Right lobe of liver (tissue), 4 donors: ENCODE measurements at regions not wholly inside any gene's neighbourhood (a gene's known extent, or its start where the extent isn't known, plus 50 kb on each side); places are given as distances from the start of the nearest gene placed in this dataset.

Experiments
- CTCF ChIP-seq, 4 donors: fragments of 200-600 bp in 3 of 4; fragments of 450-650 bp in 1 of 4; IDR thresholded peaks; one replicate each; pipeline versions ENCODE4 v1.5.1 to v1.8.0; 2016 to 2022; ENCODE audit warnings: antibody characterized with exemption in 4 of 4, mild to moderate bottlenecking in 2 of 4
- POLR2A ChIP-seq: fragments of 450-650 bp; IDR thresholded peaks from one replicate; pipeline ENCODE4 v1.6.1; 2017; ENCODE audit warnings: antibody characterized with exemption, mild to moderate bottlenecking
- donor health status: DM: no; HTN: no; CAD: no.
- donor health status: DM: no; HTN: no; CAD: no.
- donor health status: DM: no; HTN: yes; CAD: no.

DNA sequence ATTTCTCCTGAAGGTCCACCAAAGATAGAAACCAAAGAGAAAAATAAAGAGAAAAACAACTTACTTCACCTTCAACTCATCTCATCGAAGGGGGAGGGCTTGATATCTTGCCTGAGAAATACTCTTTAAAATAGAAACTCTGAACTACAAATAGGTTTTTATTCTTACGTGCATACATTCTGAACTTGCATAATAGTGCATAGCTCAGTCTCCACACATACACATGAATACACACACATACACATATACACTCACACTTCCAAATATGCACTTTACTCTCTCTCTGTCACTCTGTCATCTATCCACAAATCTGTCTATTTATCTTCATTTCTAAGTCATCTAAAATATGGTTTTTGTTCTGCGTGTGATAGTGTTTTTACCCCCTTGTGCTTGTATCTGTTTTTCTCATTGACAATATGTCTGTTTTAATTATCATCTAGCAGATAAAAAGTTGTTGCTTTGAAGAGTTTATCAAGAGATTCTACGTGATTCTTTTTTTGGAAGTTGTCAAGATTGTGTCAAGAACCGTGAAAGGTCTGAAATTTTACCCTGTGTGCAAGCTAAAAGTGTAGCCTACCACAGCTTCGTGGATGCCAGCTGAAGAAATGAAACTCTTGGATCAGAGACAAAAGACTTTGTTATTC lies 468.8 kb downstream of the EPM2A start:
- TF ChIP-seq CTCF (IDR thresholded peaks at IDR 0.05) (no peak), POLR2A (no peak)
